Vagina (tissue), 2 donors: ENCODE measurements at regions not wholly inside any gene's neighbourhood (a gene's known extent, or its start where the extent isn't known, plus 50 kb on each side); places are given as distances from the start of the nearest gene placed in this dataset.

Experiments used
- DNase-seq, 2 donors: peaks; one replicate each; pipeline ENCODE4 v3.0.0-alpha.2; 2017; ENCODE audit errors: extremely low spot score in 2 of 2
- H3K27ac ChIP-seq: fragments of 200-600 bp; sonication (generic); one replicate; pipeline ENCODE4 v1.5.1; 2019
- H3K27me3 ChIP-seq: fragments of 200-600 bp; sonication (generic); one replicate; pipeline ENCODE4 v1.5.1; 2019
- H3K36me3 ChIP-seq, 2 donors: fragments of 200-600 bp; sonication (generic); one replicate each; pipeline ENCODE4 v1.5.1; 2017 to 2019
- H3K4me1 ChIP-seq: fragments of 200-600 bp; sonication (generic); one replicate; pipeline ENCODE4 v1.5.1; 2019
- H3K4me3 ChIP-seq, 2 donors: fragments of 200-600 bp; sonication (generic); 1 replicate in 1 of 2; 2 replicates in 1 of 2; pipeline ENCODE4 v1.5.1; 2016 to 2019
- H3K9me3 ChIP-seq: fragments of 200-600 bp; sonication (generic); one replicate; pipeline ENCODE4 v1.5.1; 2019
- CTCF ChIP-seq, 3 experiments: fragments of 450-650 bp in 2 of 3; fragments of 200-600 bp in 1 of 3; sonication (generic) in 1 of 3; IDR thresholded peaks; one replicate each; pipeline ENCODE4 v1.5.1; 2017 to 2019; ENCODE audit warnings: antibody characterized with exemption in 3 of 3, mild to moderate bottlenecking in 2 of 3, moderate library complexity in 2 of 3
- POLR2A ChIP-seq, 2 donors: fragments of 450-650 bp; IDR thresholded peaks; one replicate each; pipeline ENCODE4 v1.6.1; 2017; ENCODE audit warnings: antibody characterized with exemption in 2 of 2, mild to moderate bottlenecking in 2 of 2, moderate library complexity in 2 of 2
- POLR2AphosphoS5 ChIP-seq, 2 donors: sonication (generic); formaldehyde crosslinking; IDR thresholded peaks; one replicate each; pipeline ENCODE4 v1.9.0; 2017; ENCODE audit warnings: antibody characterized with exemption in 2 of 2, mild to moderate bottlenecking in 2 of 2, low read depth in 1 of 2; ENCODE audit not compliant: insufficient read depth in 1 of 2
- intact Hi-C: fragments of 100-400 bp; cut with DNase I; formaldehyde crosslinking; loops from one replicate; pipeline ENCODE4 v1.15.1; 2023

- H3K4me1 ChIP-seq: no peaks in the 10 kb centered on the region
- intact Hi-C loops: no loop called here
- DNase-seq: no peak
- no peak overlapping the region for H3K4me3 ChIP-seq
- H3K27me3 ChIP-seq: no peaks in the 10 kb centered on the region
- TF ChIP-seq CTCF (IDR thresholded peaks at IDR 0.05): no peak
- TF ChIP-seq POLR2AphosphoS5 (IDR thresholded peaks at IDR 0.05; ENCODE audit: insufficient read depth in 1 of 2, low read depth in 1 of 2): no peak
- no peak for TF ChIP-seq POLR2A (IDR thresholded peaks at IDR 0.05)
- H3K9me3 ChIP-seq: no peaks in the 10 kb centered on the region
- H3K27ac ChIP-seq: no peak overlapping the region
- no peaks in the 10 kb centered on the region for H3K36me3 ChIP-seq
Measured at GRCh38 chr20:4352348-4352747, 103.3 kb upstream of the ADRA1D start.

- H3K4me1 ChIP-seq: no peaks in the 10 kb centered on the region
- no peaks in the 10 kb centered on the region for H3K27me3 ChIP-seq
- intact Hi-C loops: no loop called here
- TF ChIP-seq POLR2AphosphoS5 (IDR thresholded peaks at IDR 0.05; ENCODE audit: insufficient read depth in 1 of 2, low read depth in 1 of 2) (no peak), POLR2A (IDR thresholded peaks at IDR 0.05) (no peak)
- no peak for DNase-seq
- H3K4me3 ChIP-seq: no peak overlapping the region
- no peak overlapping the region for H3K27ac ChIP-seq
- no peaks in the 10 kb centered on the region for H3K36me3 ChIP-seq
- H3K9me3 ChIP-seq: no peaks in the 10 kb centered on the region
Measured at GRCh38 chr20:4350096-4350495, 101.0 kb upstream of the ADRA1D start.

GRCh38 chr20:4344670-4345069 lies 95.6 kb upstream of the ADRA1D start:
- Histone ChIP-seq H3K9me3 (no peaks in the 10 kb centered on the region), H3K27ac (no peak overlapping the region), H3K27me3 (no peaks in the 10 kb centered on the region), H3K36me3 (no peaks in the 10 kb centered on the region), H3K4me1 (peaks cover 13% of the 10 kb centered on the region), H3K4me3 (no peak overlapping the region)
- TF ChIP-seq POLR2AphosphoS5 (IDR thresholded peaks at IDR 0.05; ENCODE audit: insufficient read depth in 1 of 2, low read depth in 1 of 2) (no peak), POLR2A (IDR thresholded peaks at IDR 0.05) (no peak)
- no peak for DNase-seq
- intact Hi-C loops: loop anchor here (5.0 kb wide), 1 partner anchor 1508 kb away; no protein-coding TSS in a partner anchor

GRCh38 chr20:4342609-4343008 lies 93.5 kb upstream of the ADRA1D start:
- H3K27ac ChIP-seq: no peak overlapping the region
- H3K4me1 ChIP-seq: peaks cover 13% of the 10 kb centered on the region
- no peaks in the 10 kb centered on the region for H3K27me3 ChIP-seq
- no peak for DNase-seq
- TF ChIP-seq POLR2AphosphoS5 (IDR thresholded peaks at IDR 0.05; ENCODE audit: insufficient read depth in 1 of 2, low read depth in 1 of 2) (no peak), POLR2A (IDR thresholded peaks at IDR 0.05) (no peak), CTCF (IDR thresholded peaks at IDR 0.05) (no peak)
- no peaks in the 10 kb centered on the region for H3K9me3 ChIP-seq
- no peaks in the 10 kb centered on the region for H3K36me3 ChIP-seq
- intact Hi-C loops: loop anchor here (5.0 kb wide), 1 partner anchor 1510 kb away; no protein-coding TSS in a partner anchor
- H3K4me3 ChIP-seq: no peak overlapping the region

GRCh38 chr20:4341804-4342485 lies 92.9 kb upstream of the ADRA1D start:
- DNase-seq: no peak
- TF ChIP-seq POLR2AphosphoS5 (IDR thresholded peaks at IDR 0.05; ENCODE audit: insufficient read depth in 1 of 2, low read depth in 1 of 2): no peak
- Histone ChIP-seq H3K27me3 (no peaks in the 10 kb centered on the region), H3K4me3 (no peak overlapping the region), H3K36me3 (no peaks in the 10 kb centered on the region), H3K9me3 (no peaks in the 10 kb centered on the region), H3K27ac (peak overlapping the region; percentile 9), H3K4me1 (peaks cover 13% of the 10 kb centered on the region)
- intact Hi-C loops: loop anchor here (5.0 kb wide), 1 partner anchor 1510 kb away; no protein-coding TSS in a partner anchor

GRCh38 chr20:4335722-4336121 lies 86.6 kb upstream of the ADRA1D start:
- H3K27me3 ChIP-seq: no peaks in the 10 kb centered on the region
- TF ChIP-seq POLR2AphosphoS5 (IDR thresholded peaks at IDR 0.05; ENCODE audit: insufficient read depth in 1 of 2, low read depth in 1 of 2) (no peak), POLR2A (IDR thresholded peaks at IDR 0.05) (no peak), CTCF (IDR thresholded peaks at IDR 0.05) (no peak)
- intact Hi-C loops: no loop called here
- H3K4me3 ChIP-seq: no peak overlapping the region
- H3K27ac ChIP-seq: no peak overlapping the region
- no peaks in the 10 kb centered on the region for H3K9me3 ChIP-seq
- no peaks in the 10 kb centered on the region for H3K4me1 ChIP-seq
- no peaks in the 10 kb centered on the region for H3K36me3 ChIP-seq
- no peak for DNase-seq
